Stimulated activated CD8-positive, alpha-beta memory T cell treated with anti-CD3 and anti-CD28 coated beads, Interleukin-2, amount 100 ng/mL, for 1 hour (primary cell): ENCODE measurements at regions not wholly inside any gene's neighbourhood (a gene's known extent, or its start where the extent isn't known, plus 50 kb on each side); places are given as distances from the start of the nearest gene placed in this dataset.
"Not testable (repeated sequence)": the region's sequence is repeated elsewhere in the genome, so short reads cannot be mapped to it uniquely, and the experiment has no call there.

Experiments used
- DNase-seq, 2 donors: peaks; one replicate each; pipeline ENCODE4 v3.0.0-alpha.2; 2020; ENCODE audit warnings: low read depth in 2 of 2

DNA sequence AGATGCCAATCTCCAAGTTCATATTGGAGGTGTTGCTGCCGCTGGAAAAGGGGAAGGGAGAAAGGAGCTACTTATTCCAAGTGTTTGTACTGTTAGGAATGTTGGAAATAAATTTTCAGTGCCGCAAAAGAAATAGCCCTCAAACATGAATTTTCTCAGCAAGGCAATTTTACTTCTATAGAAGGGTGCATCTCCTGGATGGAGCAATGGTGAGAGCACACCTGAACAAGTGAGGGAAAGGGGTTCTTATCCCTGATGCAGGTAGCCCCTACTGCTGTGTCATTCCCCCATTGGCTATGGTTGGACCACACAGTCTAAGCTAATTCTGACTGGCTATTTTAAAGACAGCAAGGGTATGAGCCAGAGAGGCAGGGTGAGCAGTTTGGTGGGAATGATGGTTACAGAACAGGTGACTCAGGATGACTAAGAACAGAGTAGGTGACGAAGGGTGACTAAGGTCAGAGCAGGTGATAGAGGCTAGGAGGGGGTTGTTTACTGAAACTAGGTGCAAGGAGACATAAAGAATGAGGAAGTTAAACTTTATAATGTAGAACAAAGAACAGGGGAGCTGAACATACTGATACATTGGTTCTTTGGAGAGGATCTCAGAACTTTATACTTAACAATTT, 503.5 kb downstream of the EDEM1 start:
- no peak for DNase-seq

GRCh38 chr3:5692446-5692845, 504.9 kb downstream of the EDEM1 start:
- no peak for DNase-seq

DNA sequence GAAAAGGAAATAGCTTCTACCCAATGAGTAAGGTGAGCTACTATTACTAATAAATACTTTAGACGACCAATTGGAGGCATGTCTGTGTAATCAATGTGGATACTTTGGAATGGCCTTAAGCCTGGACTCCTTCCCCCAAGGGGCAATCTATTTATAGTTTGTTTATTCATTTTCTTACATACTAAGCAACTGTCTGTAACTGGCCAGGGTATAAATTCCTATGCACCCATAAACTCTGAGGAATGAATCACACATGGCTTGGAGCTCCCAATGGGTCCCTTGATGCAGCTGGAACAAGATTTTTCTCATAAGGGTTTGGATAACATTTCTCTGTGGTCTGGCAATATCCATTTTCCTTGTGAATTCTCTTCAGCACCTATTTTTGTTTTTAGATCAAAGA, 506.8 kb downstream of the EDEM1 start:
- no peak for DNase-seq

GRCh38 chr3:5698851-5699250, 511.3 kb downstream of the EDEM1 start:
- DNase-seq, result no peak

DNA sequence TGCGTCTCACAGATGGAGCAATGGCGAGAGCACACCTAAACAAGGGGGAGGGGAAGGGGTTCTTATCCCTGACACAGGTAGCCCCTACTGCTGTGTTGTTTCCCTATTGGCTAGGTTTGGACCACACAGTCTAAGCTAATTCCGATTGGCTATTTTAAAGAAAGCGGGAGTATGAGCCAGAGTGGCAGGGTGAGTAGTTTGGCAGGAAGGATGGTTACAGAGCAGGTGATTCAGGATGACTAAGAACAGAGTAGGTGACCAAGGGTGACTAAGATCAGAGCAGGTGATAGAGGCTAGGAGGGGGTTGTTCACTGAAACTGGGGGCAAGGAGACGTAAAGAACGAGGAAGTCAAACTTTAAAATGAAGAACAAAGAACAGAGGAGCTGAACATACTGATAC, 511.8 kb downstream of the EDEM1 start:
- no peak for DNase-seq

DNA sequence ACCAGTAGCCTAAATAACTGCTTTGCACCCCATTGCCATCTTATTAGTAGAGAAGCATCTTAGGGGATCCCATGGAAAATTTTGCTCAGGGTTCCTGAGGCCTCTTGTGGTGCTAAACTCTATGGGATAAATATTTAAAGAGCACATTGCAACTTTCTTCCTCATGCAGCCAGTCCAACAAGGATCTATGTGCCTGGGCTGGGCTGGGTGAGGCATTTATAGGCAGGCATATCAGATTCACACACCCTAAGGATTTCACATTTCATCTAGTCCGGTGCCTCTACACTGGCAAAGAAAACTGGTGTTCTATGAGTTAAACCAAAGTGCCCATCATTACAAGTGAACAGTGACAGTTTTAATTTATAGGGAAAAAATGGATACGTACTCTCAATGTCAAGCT, 512.3 kb downstream of the EDEM1 start:
- no peak for DNase-seq

DNA sequence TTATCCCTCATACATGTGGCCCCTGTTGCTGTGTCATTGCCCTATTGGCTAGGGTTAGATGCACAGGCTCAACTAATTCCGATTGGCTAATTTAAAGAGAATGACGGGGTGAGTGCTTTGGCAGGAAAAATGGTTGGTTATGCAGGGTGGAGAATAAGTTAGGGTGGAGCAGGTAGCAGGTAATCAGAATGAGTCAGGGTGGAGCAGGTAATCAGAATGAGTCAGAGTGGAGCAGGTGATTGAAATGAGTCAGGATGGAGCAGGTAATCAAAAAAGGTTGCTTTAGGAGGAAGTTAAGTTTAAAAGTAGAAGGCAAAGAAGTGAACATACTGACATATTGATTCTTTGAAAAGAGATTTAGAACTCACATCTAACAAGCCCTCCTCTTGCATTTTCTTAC, 513.5 kb downstream of the EDEM1 start:
- not testable (repeated sequence) for DNase-seq

- DNase-seq, result no peak
Observed at GRCh38 chr3:5707794-5708193, 520.3 kb downstream of the EDEM1 start.

DNA sequence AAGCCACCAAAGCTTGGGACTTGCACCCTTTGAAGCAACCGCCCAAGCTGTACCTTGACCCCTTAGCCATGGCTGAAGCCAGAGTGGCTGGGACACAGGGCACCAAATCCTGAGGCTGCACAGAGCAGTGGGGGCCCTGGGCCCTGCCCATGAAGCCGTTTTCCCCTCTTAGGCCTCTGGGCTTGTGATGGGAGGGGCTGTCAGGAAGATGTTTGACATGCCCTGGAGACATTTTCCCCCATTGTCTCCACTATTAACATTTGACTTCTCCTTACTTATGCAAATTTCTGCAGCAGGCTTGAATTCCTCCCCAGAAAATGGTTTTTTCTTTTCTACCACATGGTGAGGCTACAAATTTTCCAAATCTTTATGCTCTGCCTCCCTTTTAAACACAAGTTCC, 522.2 kb downstream of the EDEM1 start:
- no peak for DNase-seq

- no peak for DNase-seq
Observed at GRCh38 chr3:5710718-5711117, 523.2 kb downstream of the EDEM1 start.

DNA sequence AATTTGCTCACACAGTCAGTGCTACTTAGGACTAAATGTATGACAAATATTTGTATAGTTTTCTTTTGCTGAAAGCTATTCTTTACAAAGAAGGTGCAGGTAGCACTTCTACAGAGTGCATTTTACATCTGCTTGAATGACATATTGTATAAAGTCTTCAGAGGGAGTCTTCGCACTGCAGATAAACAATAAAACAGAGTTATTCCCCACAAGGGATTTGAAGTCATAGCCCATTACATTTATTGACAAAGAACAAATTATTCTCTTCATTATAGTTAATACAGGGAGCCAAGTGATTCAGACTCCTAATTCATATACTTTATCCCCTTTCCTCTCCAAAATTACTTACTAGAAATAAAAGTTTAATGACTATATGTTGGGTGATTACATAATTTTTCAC, 529.7 kb downstream of the EDEM1 start:
- DNase-seq, result no peak

DNA sequence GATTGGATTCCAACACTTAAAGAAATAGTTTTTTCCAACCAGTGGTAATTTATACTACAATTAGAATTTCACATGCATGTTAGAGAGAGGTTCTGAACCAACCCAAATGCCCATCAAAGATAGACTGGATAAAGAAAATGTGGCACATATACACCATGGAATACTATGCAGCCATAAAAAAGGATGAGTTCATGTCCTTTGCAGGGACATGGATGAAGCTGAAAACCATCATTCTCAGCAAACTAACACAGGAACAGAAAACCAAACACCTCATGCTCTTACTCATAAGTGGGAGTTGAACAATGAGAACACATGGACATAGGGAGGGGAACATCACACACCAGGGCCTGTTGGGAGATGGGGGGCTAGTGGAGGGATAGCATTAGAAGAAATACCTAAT, 532.2 kb downstream of the EDEM1 start:
- DNase-seq, result not testable (repeated sequence)

DNA sequence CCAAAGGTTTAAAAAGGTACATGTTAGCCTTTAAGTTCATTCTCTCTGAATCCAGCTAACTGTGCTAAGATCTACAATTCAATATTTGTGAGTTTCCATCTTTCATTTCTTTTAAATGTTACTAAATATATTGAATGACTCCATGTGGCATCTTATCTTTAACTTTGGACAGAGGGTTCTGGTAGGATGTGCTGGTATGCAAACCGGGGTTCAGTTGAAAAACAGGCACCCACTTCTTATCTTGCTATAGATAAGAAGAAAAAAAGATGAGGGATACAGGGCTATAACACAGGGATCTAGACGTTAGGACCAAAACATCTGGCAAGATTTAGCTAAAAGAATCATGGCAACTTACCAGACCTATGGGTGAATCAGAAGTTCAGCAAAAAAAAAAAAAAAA, 538.3 kb downstream of the EDEM1 start:
- no peak for DNase-seq

- no peak for DNase-seq
Observed at GRCh38 chr3:5726621-5727020, 539.1 kb downstream of the EDEM1 start.

GRCh38 chr3:5727743-5728484, 540.4 kb downstream of the EDEM1 start:
- no peak for DNase-seq

DNA sequence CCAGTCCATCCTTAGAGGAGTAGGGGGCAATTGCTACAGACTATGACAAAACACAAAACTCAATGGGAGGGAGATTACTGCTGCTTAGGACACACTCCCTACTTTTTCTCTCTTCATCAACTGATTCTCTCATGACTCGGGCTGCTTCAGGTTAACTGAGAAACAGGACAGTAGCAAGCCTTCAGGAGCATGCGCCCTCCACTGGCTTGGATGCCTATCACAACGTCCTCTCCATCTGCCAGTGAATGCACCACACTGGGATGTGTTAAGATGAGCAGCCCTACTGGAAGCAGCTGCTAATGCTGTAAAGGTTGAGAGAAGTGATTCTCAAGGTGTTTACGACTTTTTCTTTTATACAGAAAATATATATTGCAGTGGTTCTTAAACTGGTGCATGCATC, 542.3 kb downstream of the EDEM1 start:
- no peak for DNase-seq

DNA sequence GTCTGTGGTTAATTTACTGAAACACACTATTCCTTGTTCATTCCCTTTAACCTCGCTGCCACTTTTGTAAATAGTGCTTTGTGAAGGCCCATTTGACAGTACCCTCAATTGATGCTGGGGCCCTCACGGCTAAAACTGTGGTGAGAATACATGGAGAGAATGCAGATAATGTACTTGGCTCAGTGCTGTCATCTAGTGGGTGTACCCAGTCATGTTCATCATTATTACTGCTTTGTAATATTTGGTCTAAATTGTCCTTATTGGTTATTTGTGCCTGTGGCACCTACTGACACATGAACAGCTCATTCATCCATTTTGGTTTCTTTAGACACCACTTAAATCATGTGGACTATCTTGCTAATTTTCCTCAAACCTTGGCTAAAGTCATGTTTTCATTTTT, 543.6 kb downstream of the EDEM1 start:
- DNase-seq, result no peak

DNA sequence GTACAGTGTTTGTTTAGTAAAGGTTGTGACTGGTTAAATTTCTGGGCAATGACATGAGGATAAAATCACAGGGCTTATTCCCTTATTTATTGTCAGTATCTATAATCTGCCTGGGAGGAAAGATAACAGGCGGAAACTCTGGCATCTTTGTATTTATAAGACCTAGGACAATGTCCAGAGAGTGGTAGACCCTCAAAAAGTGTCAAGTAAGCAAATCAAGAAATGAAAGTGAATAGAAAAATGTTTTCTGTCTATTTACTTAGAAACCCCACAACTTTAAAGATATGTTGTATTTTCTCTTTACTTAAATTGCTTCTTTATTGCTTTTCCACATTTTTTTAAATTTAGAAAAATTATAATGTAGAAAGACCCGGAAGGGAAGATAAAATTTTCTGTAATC, 544.6 kb downstream of the EDEM1 start:
- no peak for DNase-seq

- DNase-seq, result no peak
Observed at GRCh38 chr3:5733995-5734394, 546.5 kb downstream of the EDEM1 start.

DNA sequence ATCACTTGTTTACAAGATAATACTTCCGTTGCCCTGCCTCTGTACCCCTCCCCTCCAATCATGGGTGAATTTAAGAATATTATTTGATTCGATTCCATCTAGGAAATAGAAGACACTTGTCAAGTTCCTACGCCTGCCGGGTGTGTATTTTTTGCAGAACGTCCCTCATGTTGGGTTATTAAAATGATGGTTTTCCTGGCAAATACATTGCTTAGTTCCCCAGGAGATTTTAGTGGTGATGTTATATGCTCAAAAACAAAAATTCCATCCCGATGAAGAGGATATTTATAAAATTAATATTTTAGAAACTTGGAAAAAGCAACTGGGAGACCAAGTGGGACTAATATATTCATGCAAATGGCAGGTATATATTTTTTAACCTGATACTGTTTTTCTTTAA, 548.4 kb downstream of the EDEM1 start:
- no peak for DNase-seq

DNA sequence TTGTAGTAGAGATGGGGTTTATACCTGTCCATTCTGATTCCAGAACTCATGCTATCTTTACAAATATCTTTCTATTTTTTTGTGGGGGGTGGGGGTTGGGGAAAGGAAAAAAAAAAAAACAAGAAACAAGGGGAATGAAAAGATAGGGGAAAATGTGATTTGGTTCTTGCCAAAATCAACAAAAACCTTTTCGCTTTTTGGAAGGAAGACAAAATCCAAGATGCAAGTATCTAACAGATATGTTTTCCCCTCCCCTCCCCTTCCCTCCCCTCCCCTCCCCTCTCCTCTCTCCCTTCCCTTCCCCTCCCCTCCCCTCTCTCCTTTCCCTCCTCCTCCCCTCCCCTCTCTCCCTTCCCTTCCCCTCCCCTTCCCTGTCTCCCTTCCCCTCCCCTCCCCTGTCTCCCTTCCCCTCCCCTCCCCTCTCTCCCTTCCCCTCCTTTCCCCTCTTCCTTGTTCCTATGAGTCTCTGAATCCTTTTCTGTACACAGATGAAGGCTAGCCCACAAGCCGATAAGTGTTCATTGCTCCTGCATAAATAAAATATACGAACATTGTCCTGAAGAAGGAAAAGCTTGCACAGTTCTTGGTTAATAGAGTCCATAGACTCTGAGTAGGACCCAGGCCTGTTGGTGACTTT, 551.9 kb downstream of the EDEM1 start:
- no peak for DNase-seq

- no peak for DNase-seq
Observed at GRCh38 chr3:5739949-5740348, 552.4 kb downstream of the EDEM1 start.

- DNase-seq, result no peak
Observed at GRCh38 chr3:5741017-5741416, 553.5 kb downstream of the EDEM1 start.
